Daoy (cell line): ENCODE measurements at regions not wholly inside any gene's neighbourhood (a gene's known extent, or its start where the extent isn't known, plus 50 kb on each side); places are given as distances from the start of the nearest gene placed in this dataset.
"Not testable (repeated sequence)": the region's sequence is repeated elsewhere in the genome, so short reads cannot be mapped to it uniquely, and the experiment has no call there.

ENCODE experiments used
- DNase-seq: peaks from one replicate; pipeline ENCODE4 v3.0.0-alpha.2; 2015; ENCODE audit warnings: low read depth

GRCh38 chr4:30837861-30838260, 117.7 kb downstream of the PCDH7 start:
- DNase-seq: no peak

- no peak for DNase-seq
These were observed 118.2 kb downstream of the PCDH7 start for GRCh38 chr4:30838331-30838730.

- DNase-seq: peak; percentile 7
These were observed 119.7 kb downstream of the PCDH7 start for GRCh38 chr4:30839583-30840520.

GRCh38 chr4:30840571-30840970, 120.4 kb downstream of the PCDH7 start:
- DNase-seq: no peak

GRCh38 chr4:30842142-30842541, 122.0 kb downstream of the PCDH7 start:
- DNase-seq: no peak

GRCh38 chr4:30842689-30843088, 122.5 kb downstream of the PCDH7 start:
- DNase-seq: no peak

- DNase-seq: no peak
These were observed 124.9 kb downstream of the PCDH7 start for GRCh38 chr4:30844861-30845582.

GRCh38 chr4:30847167-30847566, 127.0 kb downstream of the PCDH7 start:
- DNase-seq: no peak

- no peak for DNase-seq
These were observed 127.8 kb downstream of the PCDH7 start for GRCh38 chr4:30847958-30848357.

GRCh38 chr4:30854531-30854930, 134.4 kb downstream of the PCDH7 start:
- DNase-seq: no peak

GRCh38 chr4:30855232-30855631, 135.1 kb downstream of the PCDH7 start:
- no peak for DNase-seq

GRCh38 chr4:30856795-30857564, 136.8 kb downstream of the PCDH7 start:
- no peak for DNase-seq

GRCh38 chr4:30860978-30861377, 140.8 kb downstream of the PCDH7 start:
- DNase-seq: no peak

- no peak for DNase-seq
These were observed 142.0 kb downstream of the PCDH7 start for GRCh38 chr4:30862196-30862595.

- no peak for DNase-seq
These were observed 142.9 kb downstream of the PCDH7 start for GRCh38 chr4:30863021-30863420.

GRCh38 chr4:30865691-30866090, 145.5 kb downstream of the PCDH7 start:
- no peak for DNase-seq

GRCh38 chr4:30866346-30866745, 146.2 kb downstream of the PCDH7 start:
- no peak for DNase-seq

GRCh38 chr4:30866907-30867306, 146.7 kb downstream of the PCDH7 start:
- no peak for DNase-seq

- no peak for DNase-seq
These were observed 147.3 kb downstream of the PCDH7 start for GRCh38 chr4:30867427-30867826.

- DNase-seq: no peak
These were observed 148.1 kb downstream of the PCDH7 start for GRCh38 chr4:30868111-30868895.

- not testable (repeated sequence) for DNase-seq
These were observed 149.2 kb downstream of the PCDH7 start for GRCh38 chr4:30869387-30869786.
